Gastrocnemius medialis (tissue), 4 donors: ENCODE measurements at regions not wholly inside any gene's neighbourhood (a gene's known extent, or its start where the extent isn't known, plus 50 kb on each side); places are given as distances from the start of the nearest gene placed in this dataset.

ENCODE experiments used
- ATAC-seq, 2 donors: fragments of 150-250 bp; one replicate each; pipeline ENCODE4 v1.9.1; 2016
- DNase-seq, 2 donors: peaks; one replicate each; pipeline ENCODE4 v3.0.0-alpha.2; 2019
- H3K27ac ChIP-seq, 4 donors: fragments of 200-600 bp; sonication (generic); 1 replicate in 1 of 4; 2 replicates in 3 of 4; pipeline ENCODE4 v1.5.1; 2016 to 2018; ENCODE audit warnings: mild to moderate bottlenecking in 2 of 4, moderate library complexity in 1 of 4
- H3K27me3 ChIP-seq, 3 donors: fragments of 200-600 bp; sonication (generic) in 2 of 3; 1 replicate in 1 of 3; 2 replicates in 2 of 3; pipeline versions ENCODE4 v1.5.1 to v1.6.0; 2016 to 2019; ENCODE audit warnings: mild to moderate bottlenecking in 1 of 3, moderate library complexity in 1 of 3
- H3K36me3 ChIP-seq, 2 donors: fragments of 200-600 bp; sonication (generic) in 1 of 2; one replicate each; pipeline ENCODE4 v1.5.1; 2017 to 2018
- H3K4me1 ChIP-seq, 2 donors: fragments of 200-600 bp; sonication (generic) in 1 of 2; one replicate each; pipeline ENCODE4 v1.5.1; 2016 to 2017; ENCODE audit warnings: mild to moderate bottlenecking in 2 of 2
- H3K4me3 ChIP-seq, 4 donors: fragments of 200-600 bp; sonication (generic) in 3 of 4; 1 replicate in 1 of 4; 2 replicates in 3 of 4; pipeline ENCODE4 v1.5.1; 2016 to 2019; ENCODE audit warnings: mild to moderate bottlenecking in 2 of 4
- H3K9me3 ChIP-seq, 3 donors: fragments of 200-600 bp; sonication (generic) in 2 of 3; 1 replicate in 1 of 3; 2 replicates in 2 of 3; pipeline ENCODE4 v1.5.1; 2016 to 2019
- POLR2A ChIP-seq, 2 donors: fragments of 450-650 bp; IDR thresholded peaks; one replicate each; pipeline ENCODE4 v1.6.1; 2017; ENCODE audit warnings: antibody characterized with exemption in 2 of 2, mild to moderate bottlenecking in 2 of 2, moderate library complexity in 2 of 2
- in situ Hi-C, 4 donors: fragments of 200-750 bp; cut with MboI; loops; one replicate each; pipeline versions ENCODE4 v1.15.0 to v1.8.0; 2017; ENCODE audit warnings: low sequenced_read_pairs in 4 of 4
- intact Hi-C: fragments of 100-400 bp; cut with DNase I; formaldehyde crosslinking; loops from one replicate; pipeline ENCODE4 v1.15.1; 2023; ENCODE audit warnings: low total_unique reads
- TF ChIP-seq, protein P1 (sequence below), 5 experiments: fragments of 450-650 bp in 3 of 5; fragments of 200-600 bp in 2 of 5; sonication (generic) in 2 of 5; IDR thresholded peaks in 4 of 5; conservative IDR thresholded peaks in 1 of 5; 1 replicate in 4 of 5; 2 replicates in 1 of 5; pipeline ENCODE4 v1.5.1; 2016 to 2019; ENCODE audit warnings: antibody characterized with exemption in 5 of 5, mild to moderate bottlenecking in 3 of 5, moderate library complexity in 3 of 5

GRCh38 chr4:123596805-123597204 is 200.2 kb downstream of the SPRY1 start:
- TF ChIP-seq, protein P1, sequence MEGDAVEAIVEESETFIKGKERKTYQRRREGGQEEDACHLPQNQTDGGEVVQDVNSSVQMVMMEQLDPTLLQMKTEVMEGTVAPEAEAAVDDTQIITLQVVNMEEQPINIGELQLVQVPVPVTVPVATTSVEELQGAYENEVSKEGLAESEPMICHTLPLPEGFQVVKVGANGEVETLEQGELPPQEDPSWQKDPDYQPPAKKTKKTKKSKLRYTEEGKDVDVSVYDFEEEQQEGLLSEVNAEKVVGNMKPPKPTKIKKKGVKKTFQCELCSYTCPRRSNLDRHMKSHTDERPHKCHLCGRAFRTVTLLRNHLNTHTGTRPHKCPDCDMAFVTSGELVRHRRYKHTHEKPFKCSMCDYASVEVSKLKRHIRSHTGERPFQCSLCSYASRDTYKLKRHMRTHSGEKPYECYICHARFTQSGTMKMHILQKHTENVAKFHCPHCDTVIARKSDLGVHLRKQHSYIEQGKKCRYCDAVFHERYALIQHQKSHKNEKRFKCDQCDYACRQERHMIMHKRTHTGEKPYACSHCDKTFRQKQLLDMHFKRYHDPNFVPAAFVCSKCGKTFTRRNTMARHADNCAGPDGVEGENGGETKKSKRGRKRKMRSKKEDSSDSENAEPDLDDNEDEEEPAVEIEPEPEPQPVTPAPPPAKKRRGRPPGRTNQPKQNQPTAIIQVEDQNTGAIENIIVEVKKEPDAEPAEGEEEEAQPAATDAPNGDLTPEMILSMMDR (IDR thresholded peaks at IDR 0.05 in 4 of 5, conservative IDR thresholded peaks at IDR 0.05 in 1 of 5), result no peak
- no peak for TF ChIP-seq POLR2A (IDR thresholded peaks at IDR 0.05)
- Histone ChIP-seq H3K4me1 (peaks cover 16 to 17% of the 10 kb centered on the region in 2 donors), H3K27ac (no peak overlapping the region), H3K27me3 (no peaks in the 10 kb centered on the region), H3K9me3 (no peaks in the 10 kb centered on the region), H3K4me3 (no peak overlapping the region), H3K36me3 (no peaks in the 10 kb centered on the region)
- in situ Hi-C loops (loop anchor here in 1 of 4 donors (10.0 kb wide), 1 partner anchor 192 kb away; no protein-coding TSS in a partner anchor), intact Hi-C loops (no loop called here)
- DNase-seq, result no peak
- ATAC-seq, result no peak

DNA sequence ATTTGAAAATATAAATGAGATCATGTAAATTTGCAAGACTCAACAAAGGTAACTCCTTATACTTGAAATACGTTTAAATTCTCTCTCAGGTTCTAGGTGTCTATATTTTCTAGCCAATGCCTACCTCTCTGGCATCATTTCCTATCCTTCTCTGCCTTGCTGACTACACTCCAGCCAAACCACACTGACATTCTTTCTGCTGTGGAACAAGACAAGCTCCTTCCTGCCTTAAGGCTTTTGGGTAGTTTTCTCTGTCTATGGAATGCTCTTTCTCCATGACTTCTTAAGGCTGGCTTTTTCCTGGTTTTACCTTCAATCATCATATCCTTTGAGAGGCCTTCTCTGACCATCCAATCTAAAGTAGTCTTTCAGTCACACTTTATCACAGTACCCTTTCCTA is 201.0 kb downstream of the SPRY1 start:
- DNase-seq (no peak), ATAC-seq (no peak)
- TF ChIP-seq, protein P1 (IDR thresholded peaks at IDR 0.05 in 4 of 5, conservative IDR thresholded peaks at IDR 0.05 in 1 of 5), result no peak
- TF ChIP-seq POLR2A (IDR thresholded peaks at IDR 0.05), result no peak
- no peaks in the 10 kb centered on the region for H3K36me3 ChIP-seq
- peaks cover 16 to 17% of the 10 kb centered on the region in 2 donors for H3K4me1 ChIP-seq
- H3K9me3 ChIP-seq, result no peaks in the 10 kb centered on the region
- in situ Hi-C loops (loop anchor here in 1 of 4 donors (10.0 kb wide), 1 partner anchor 193 kb away; no protein-coding TSS in a partner anchor), intact Hi-C loops (no loop called here)
- no peak overlapping the region for H3K27ac ChIP-seq
- H3K27me3 ChIP-seq, result no peaks in the 10 kb centered on the region
- no peak overlapping the region for H3K4me3 ChIP-seq

DNA sequence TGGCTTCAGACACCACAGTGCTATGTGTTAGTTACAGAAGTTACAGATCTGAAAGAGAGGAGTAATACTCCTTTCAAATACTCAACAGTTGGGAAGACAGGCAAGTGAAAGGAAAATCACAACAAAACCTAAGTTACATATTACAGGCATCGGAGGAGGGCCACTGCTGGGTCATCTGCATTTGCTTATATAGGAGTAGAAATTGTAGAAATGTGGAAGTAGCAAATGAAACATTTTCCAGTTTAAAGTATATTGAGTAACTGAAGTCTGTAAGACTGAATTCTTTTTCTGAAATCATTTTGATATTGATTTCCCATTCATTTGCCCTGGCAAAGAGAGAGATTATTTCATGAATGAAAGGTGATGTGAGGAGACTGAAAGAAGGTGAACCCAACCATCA is 201.7 kb downstream of the SPRY1 start:
- H3K4me3 ChIP-seq, result no peak overlapping the region
- intact Hi-C loops, result no loop called here
- ATAC-seq (no peak), DNase-seq (no peak)
- in situ Hi-C loops, result loop anchor here in 1 of 4 donors (10.0 kb wide), 1 partner anchor 194 kb away; no protein-coding TSS in a partner anchor
- H3K9me3 ChIP-seq, result no peaks in the 10 kb centered on the region
- no peaks in the 10 kb centered on the region for H3K27me3 ChIP-seq
- H3K27ac ChIP-seq, result peak overlapping the region in 1 of 4 donors; percentile 69
- no peaks in the 10 kb centered on the region for H3K36me3 ChIP-seq
- TF ChIP-seq POLR2A (IDR thresholded peaks at IDR 0.05), result no peak
- TF ChIP-seq, protein P1 (IDR thresholded peaks at IDR 0.05 in 4 of 5, conservative IDR thresholded peaks at IDR 0.05 in 1 of 5), result no peak
- H3K4me1 ChIP-seq, result peaks cover 16 to 17% of the 10 kb centered on the region in 2 donors

DNA sequence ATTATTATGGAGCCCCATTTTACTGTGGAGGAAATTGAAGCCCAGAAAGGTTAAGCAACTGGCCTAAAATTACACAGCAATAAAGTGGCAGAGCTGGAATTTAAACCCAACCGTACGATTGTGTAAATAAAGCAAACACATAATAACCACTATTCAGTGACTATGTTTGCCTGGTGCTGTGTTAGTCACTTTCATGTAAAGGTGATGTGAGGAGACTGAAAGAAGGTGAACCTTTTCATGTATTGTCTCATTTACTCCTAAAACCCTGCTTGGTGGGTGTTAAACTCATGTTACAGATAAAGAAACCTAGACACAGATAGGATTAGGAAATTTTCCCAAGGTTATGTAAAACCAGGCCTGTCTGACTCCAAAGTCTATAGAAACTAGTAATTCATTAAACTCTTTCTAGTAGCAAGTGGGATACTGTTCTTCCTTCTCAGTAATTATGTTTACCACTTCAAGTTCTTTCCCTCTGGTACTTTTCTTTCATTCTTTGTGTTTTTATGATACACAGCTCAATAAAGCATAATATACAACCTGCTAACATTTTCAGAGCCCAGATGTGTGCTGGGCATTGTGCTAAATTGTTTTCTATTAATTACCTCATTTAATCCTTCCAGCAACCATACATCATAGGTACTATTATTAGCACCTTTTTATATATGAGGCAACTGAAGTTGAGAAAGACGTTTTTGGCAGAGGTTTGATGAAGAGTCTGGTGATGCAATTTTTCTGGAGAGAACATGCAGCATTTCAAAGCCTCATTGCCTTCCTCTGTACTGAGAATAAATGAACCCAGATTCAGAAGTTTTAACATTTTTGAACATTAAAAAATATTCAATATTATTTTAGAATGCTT is 202.7 kb downstream of the SPRY1 start:
- no peak overlapping the region for H3K4me3 ChIP-seq
- TF ChIP-seq POLR2A (IDR thresholded peaks at IDR 0.05), result no peak
- TF ChIP-seq, protein P1 (IDR thresholded peaks at IDR 0.05 in 4 of 5, conservative IDR thresholded peaks at IDR 0.05 in 1 of 5), result no peak
- no peak for DNase-seq
- in situ Hi-C loops (loop anchor here in 1 of 4 donors (10.0 kb wide), 1 partner anchor 194 kb away; no protein-coding TSS in a partner anchor), intact Hi-C loops (loop anchor here (1.0 kb wide), 1 partner anchor 11 kb away; no protein-coding TSS in a partner anchor)
- ATAC-seq, result peak; percentile 99
- H3K4me1 ChIP-seq, result peaks cover 16 to 17% of the 10 kb centered on the region in 2 donors
- peak overlapping the region; percentile 59 to 69 (median 63) for H3K27ac ChIP-seq
- H3K9me3 ChIP-seq, result no peaks in the 10 kb centered on the region
- H3K27me3 ChIP-seq, result no peaks in the 10 kb centered on the region
- no peaks in the 10 kb centered on the region for H3K36me3 ChIP-seq
